GM18909 (cell line): ENCODE measurements at regions not wholly inside any gene's neighbourhood (a gene's known extent, or its start where the extent isn't known, plus 50 kb on each side); places are given as distances from the start of the nearest gene placed in this dataset.
"Not testable (repeated sequence)": the region's sequence is repeated elsewhere in the genome, so short reads cannot be mapped to it uniquely, and the experiment has no call there.

Experiments
- ATAC-seq: cut with Tn5 transposase; IDR thresholded peaks from one replicate; pipeline ENCODE4 v1.9.1; 2021; ENCODE audit warnings: mild to moderate bottlenecking; ENCODE audit not compliant: unreplicated experiment, poor library complexity

DNA sequence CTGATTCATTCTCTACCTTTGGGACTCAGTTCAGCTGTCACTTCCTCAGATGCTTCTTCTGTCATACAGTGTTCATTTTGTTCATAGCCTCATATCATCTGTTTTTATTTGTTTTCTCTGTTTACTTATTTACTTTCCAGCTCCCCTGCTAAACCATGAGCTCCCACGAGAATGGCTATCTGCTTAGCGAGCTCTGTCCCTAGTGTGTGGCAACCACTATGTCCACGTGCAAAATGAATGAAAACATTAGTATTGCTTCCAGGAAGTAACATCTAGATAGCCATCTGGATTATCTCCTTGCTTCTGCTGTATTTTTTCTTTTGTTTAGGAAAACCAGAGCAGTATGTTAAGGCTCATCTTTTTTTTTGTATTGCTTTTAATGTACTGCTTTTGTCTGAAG lies 417.0 kb upstream of the SLC35B3 start:
- ATAC-seq, result no peak

GRCh38 chr6:8846680-8847079 lies 411.3 kb upstream of the SLC35B3 start:
- not testable (repeated sequence) for ATAC-seq

DNA sequence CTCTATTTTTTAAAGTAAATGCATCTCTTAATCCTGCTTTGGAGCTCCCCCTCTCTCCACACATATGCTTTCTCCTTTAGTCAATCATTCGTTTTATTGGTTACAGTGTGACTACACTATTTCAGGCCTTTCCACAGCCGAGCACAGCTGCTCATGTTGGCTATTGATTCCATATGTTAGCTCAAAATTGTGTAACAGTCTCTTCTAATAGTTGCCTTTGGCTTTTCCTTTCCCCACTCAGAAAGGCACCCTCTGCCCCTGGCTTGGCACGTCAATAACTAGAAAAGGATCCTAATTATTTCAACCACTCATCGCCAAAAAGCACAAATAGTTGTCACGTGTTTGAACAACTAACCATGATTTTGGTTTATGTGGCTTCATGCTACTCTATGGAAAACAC lies 410.3 kb upstream of the SLC35B3 start:
- ATAC-seq, result no peak

DNA sequence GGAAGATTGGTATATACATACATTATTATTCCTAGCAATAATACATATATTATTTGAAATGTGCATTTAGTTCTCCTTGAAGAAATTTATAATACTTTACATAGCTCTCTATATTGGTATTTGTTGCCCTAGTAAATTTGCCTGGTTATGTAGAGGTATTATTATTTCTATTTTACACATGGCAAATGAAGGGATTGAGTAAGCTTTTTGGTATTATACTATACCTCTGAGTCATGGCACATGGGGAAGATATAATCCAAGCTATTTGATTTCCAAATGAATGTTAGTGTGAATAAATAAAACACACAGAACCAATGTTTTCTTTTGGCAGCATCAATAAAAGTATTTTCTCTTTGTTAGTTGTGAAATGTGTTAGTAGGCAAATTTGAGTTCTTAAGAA lies 409.6 kb upstream of the SLC35B3 start:
- ATAC-seq, result no peak

DNA sequence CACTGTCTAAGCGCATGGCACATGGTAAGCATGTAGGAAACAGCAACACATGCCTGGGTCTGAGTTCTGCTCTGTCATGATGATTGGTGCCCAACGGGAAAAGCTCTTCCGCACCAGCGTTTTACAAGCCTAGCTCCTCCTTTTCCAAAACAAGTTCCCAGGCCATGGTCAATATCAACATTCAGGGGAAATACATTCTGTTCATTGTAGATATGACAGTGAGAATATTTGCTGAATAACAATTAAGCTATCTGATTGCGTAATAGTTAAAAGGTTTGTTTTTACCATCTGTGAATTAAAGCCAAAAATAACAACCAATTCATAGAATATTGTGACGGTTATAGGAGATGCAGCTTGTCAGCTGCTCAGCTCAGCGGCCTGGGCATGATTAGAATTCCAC lies 404.3 kb upstream of the SLC35B3 start:
- ATAC-seq, result no peak

- no peak for ATAC-seq
These were observed 402.0 kb upstream of the SLC35B3 start for GRCh38 chr6:8837343-8837742.

DNA sequence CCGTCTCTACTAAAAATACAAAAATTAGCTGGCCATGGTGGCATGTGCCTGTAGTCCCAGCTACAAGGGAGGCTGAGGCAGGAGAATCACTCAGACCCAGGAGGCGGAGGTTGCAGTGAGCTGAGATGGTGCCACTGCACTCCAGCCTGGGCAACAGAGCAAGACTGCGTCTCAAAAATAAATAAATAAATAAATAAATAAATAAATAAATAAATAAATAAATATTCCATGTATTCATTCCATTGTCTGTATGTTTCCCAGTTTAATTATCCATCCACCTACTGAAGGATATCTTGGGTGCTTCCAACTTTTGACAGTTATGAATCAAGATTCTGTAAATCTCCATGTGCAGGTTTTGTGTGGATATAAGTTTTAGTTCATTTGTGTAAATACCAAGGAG lies 397.4 kb upstream of the SLC35B3 start:
- ATAC-seq, result not testable (repeated sequence)

DNA sequence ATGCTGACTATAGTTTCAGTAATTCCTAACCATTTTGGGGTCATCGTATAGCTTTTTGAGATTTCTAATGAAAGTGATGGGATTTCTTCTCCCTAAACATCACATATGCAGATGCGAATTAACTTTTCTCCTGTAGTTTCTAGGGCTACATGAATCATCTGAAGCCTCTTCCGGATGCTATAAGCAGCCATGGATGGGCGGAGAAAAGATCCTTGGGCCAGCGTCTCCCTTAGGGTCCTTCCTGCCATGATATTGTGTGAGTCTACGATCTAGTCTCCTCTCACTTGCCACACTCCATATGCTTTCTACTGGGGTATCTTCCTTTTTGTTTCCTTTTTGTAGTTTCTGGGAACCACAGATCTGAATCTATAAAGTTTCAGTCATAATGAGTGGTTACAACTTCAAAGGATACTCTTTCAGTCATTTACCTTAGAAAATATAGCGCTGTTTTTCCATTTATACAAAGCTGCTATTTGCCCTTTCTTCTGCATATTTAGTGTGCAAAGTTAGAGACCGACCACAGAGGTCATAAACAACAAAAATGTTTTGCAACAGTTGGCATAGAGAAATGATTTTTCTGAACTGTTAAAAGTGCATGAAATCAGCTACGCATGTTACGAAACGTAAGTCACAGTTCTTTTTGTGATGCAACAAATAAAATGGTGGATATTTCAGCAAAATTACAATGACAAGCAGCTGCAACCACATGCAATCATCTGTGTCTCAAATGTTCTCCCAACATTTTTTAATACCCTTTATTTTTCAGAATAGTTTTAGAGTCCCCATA lies 396.2 kb upstream of the SLC35B3 start:
- ATAC-seq, result no peak

GRCh38 chr6:8830794-8831193 lies 395.4 kb upstream of the SLC35B3 start:
- ATAC-seq, result no peak

DNA sequence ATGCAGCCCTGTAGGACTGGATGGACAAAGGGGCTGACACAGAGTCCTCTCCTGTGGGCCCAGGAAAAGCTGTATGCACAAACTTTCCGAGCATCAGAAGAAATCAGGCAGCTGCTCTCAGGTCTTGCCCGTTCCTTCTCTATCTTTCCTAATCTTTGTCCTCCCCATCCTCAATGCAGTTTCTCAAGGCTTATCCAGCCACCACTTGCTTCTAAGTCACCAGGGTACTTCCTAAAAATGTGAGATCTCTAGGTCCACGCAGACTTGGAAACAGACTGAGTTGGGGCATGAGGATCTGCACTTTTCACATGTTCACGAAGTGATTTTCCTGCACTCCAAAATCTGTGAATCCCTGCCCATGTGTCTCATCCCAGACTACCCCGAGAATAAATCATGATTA lies 394.5 kb upstream of the SLC35B3 start:
- ATAC-seq, result no peak

DNA sequence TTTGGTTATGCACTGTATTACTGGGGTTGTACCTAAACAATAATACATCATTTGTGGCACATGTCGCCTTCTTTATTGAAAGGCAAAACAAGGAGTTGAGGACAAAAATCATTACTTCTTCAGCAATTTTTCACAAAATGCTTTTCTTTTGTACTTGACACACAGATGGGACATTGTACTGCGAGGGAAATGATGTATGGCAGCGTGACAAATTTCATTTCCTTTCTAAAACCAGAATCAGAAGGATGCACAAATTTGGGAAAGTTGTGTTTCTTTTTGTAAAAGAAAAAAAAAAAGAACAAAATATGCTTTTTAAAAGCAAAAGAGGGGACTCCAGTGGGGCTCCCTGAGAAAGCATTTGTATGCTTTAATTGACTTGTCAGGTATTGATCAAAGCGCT lies 394.0 kb upstream of the SLC35B3 start:
- ATAC-seq, result no peak

DNA sequence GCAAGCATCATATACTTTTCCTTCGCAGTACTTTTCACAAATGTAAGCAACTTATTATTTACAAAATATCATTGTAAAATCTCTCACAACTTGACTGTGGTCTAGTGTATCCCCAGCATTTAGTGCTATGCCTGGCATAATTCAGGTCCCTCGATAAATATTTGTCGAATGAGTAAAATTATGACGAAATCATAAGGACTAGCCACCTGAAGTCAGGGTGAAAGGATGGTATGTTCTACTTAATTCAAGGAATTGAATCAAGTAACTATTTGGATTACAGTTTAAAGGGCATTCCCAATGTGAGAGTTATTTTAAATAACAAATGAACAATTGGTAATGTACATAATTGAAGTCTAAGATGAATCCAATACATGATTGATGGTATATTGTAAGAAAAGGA lies 393.0 kb upstream of the SLC35B3 start:
- no peak for ATAC-seq

DNA sequence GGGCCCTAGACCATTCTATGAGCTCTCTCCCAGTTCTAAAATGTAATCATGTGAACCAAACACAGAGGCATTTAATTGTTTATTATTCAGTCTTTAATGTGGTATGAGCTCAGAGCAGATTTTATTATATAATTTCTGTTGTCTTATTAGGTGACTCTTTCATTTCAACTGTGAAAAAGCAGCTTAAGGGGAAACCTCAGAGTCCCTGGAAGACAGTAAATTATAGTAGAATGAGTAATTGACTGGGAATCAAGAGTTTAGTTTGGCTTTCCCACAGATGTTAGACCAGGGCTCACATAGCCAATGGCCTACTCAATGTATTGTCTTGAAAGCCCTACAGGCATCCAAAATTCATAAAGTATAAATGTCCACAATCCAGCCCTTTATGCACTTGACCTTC lies 390.4 kb upstream of the SLC35B3 start:
- no peak for ATAC-seq

DNA sequence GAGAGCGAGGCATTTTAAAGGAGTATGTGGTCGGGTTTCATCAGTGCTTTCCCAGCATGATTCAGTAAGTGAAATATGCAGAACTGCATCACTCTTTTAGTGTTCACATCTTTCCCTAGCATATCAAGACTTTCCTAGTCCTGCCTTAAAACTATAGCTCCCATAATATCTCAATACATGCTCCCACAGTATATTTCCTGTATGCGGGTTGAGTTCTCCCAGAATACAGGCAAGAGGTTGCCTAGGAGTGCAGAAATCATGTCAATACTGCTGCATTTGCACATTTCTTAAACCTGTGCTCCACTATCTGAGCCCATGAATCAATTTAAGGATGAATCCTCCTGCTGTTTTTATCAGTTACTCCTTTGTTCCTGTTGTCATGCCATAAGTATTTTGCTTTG lies 386.6 kb upstream of the SLC35B3 start:
- no peak for ATAC-seq

DNA sequence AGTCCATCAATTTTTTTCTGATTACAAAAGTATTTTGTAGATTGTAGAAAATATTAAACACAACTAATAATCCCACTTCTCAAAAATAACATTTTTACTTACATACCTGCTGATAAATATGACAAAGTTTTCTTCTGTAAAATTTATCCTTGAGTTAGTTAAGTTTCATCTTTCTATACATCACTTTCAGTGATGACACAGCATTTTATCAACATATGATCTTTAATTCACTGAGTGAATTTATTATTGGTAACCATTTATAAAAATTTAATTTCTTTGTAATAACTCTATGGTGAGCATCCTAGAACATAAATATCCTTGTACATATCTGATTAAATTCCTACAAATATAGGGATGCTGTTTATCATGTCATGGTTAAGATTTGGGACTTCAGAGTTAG lies 385.0 kb upstream of the SLC35B3 start:
- no peak for ATAC-seq

GRCh38 chr6:8819446-8819845 lies 384.1 kb upstream of the SLC35B3 start:
- ATAC-seq, result no peak

DNA sequence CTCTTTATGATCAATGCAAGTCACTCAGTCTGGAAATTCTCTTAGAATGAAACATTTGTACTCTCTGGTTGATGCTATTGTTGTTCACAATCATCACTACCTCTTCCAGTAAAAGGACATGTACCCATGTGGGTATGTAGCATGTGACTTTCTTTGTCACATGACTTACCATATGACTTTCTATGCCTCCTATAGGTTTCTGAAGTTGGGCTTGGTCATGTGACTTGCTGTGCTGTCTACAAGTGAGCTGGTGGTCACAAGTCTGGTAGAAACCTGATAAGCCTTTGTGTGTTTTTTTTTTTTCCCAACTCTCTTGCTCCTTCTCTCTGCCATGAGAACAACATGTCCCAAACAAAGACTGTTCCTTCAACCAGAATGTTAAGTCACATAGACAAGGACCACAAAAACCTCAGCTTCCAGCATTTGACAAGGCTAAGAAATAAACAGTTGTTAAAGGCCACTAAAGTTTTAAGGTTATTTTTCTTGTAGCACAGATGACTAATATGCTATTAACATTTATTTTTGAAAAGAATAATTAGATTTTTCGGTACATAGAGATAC lies 379.2 kb upstream of the SLC35B3 start:
- ATAC-seq, result no peak

- no peak for ATAC-seq
These were observed 375.0 kb upstream of the SLC35B3 start for GRCh38 chr6:8810325-8810724.

GRCh38 chr6:8809662-8810061 lies 374.3 kb upstream of the SLC35B3 start:
- ATAC-seq, result no peak

GRCh38 chr6:8803181-8803760 lies 367.9 kb upstream of the SLC35B3 start:
- ATAC-seq, result no peak

- ATAC-seq, result not testable (repeated sequence)
These were observed 367.1 kb upstream of the SLC35B3 start for GRCh38 chr6:8802397-8802796.

DNA sequence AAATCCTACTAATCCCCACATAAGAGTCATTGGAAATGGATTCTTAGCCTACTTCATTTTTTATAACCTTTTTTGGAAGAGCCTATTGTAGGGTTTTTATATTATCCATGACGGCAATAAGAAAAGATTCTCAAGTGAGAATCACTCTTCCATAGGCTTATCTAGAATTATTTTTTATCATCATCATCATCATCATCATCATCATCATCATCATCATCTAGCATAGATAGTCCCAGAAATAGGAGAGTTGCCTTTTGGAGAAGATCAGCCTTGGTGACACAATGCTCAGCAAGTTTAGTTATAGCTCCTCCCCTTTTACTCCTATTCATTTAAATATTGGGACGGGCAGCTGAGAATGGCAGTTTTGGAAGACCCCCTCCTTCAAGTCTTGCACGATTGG lies 359.1 kb upstream of the SLC35B3 start:
- no peak for ATAC-seq
